Activated CD4-positive, alpha-beta T cell treated with anti-CD3 and anti-CD28 coated beads for 48 hours (primary cell): ENCODE measurements at regions not wholly inside any gene's neighbourhood (a gene's known extent, or its start where the extent isn't known, plus 50 kb on each side); places are given as distances from the start of the nearest gene placed in this dataset.

Experiments used
- DNase-seq: peaks from one replicate; pipeline ENCODE4 v3.0.0-alpha.2; 2020

DNA sequence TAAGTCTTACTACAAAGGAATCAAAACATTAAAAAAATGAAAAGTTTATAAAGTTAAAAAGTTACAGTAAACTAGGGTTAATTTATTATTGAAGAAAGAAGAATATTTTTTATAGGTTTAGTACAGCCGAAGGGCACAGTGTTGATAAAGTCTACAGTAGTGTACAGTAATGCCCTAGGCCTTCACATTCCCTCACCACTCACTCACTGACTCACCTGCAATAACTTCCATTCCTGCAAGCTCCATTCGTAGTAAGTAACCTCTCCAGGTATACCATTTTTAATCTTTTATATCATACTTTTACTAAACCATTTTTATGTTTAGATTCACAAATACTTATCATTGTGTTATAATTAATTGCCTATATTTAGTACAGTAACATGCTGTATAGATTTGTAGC, 307.5 kb upstream of the FAM241A start:
- DNase-seq = no peak

DNA sequence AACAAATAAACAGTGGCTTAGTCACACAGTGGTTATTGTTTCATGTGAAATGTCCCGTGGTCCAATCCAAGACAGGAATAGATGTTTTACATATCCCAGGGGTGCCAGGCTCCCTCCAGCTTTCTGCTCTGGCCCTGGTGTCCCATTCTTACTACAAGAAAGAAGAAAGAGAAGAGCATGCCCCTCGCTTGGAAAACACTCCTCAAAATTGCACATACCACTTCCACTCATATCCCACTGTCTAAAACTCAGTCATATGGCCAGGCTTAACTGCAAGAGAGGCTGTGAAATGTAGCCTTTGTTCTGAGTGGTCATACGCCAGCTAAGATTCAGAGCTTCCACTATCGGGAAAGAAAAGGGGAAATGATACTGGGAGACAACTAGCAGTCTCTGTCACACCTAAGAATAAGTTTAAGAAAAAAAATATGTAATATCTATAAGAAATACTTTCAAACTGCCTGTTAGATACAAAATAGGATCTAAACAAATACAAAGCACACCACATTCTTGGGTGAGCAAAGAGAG, 306.8 kb upstream of the FAM241A start:
- DNase-seq = no peak

DNA sequence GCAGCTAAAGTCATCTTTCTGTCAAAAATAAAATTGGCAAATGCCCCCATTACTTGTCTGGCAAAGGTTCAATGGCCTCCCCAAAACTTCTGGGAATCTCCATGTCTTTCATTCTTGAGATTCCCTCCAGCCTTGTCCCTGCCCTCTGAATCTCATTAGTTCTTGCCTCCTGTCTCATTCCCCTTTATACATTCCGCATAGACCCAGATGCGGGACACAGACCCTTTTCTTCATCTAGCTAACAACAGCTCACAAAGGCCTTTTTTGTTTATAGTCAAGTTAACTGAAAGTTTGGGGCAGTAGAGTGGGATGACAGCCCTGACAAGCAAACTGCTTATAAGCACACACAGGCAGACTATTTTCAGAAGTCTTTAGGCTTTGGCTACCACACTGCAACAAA, 306.1 kb upstream of the FAM241A start:
- no peak for DNase-seq

DNA sequence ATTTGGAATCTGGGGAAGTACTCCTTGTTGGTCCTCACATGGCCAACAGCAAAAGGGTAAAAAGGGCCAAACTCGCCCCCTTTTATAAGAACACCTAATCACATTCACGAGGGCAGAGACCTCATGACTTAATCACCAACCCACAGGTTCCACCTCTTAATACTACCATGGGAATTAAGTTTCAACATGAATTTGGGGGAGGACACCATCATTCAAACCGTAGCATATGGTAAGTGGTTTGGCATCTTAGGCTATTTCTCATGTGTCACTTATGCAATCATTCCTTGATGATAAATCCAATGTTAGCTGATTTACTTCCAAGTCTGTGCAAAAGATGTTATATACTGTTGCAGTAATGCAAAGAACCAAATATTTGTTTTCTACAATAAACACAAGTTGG, 302.9 kb upstream of the FAM241A start:
- DNase-seq = no peak

DNA sequence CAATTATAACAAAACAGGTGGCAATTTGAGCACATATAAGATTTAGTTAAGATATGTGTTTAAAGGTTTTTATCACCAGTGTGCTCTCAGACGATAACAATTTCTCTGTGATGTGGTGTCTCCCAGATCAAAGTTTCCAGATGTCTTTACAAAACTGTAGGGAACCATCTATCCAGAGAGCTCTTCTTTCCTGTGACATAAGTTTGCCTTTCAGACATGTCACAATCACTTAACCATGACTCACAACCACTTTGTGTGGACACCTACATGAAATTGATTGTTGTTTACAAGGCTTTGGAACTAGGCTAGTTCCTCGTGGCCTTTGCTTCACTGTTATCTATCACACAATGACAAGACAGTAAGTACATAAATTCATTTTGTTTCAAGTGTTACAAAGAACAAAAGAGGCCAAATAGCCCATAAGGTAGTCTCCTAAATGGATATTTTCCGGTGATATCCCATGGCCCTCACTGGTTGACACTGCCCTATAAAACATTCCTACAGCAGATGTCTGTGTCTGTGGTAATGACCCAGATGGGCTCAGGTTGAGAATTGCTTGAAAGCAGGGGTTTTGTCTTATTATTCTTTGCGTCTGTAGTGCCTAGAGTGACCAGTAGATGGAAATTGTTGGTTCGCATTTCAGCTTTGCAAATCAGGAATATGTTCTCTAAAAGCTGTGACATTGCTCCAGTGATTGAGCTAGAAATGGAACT, 297.8 kb upstream of the FAM241A start:
- no peak for DNase-seq

DNA sequence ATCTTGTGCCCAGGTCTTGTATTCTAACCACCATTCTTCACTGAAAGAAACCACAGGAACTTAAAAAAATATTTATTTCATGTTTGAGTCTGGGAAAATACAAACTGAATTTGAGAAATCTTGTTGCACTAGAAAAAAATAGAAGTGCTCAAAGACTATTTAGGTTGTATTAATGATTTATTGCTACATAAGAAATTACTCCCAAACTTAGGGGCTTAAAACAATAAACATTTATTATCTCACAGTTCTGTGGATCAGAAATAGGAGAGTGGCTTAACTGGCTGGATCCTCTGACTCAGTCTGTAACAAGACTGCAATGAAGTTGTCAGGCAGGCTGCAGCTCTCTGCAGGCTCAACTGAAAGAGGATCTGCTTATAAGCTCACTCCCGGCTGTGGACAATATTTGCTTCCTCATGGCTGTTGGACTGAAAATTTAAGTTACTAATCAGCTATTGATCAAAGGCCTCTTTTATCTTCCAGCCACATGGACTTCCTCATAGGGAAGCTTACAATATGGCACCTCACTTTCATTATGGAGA, 295.4 kb upstream of the FAM241A start:
- DNase-seq = no peak

DNA sequence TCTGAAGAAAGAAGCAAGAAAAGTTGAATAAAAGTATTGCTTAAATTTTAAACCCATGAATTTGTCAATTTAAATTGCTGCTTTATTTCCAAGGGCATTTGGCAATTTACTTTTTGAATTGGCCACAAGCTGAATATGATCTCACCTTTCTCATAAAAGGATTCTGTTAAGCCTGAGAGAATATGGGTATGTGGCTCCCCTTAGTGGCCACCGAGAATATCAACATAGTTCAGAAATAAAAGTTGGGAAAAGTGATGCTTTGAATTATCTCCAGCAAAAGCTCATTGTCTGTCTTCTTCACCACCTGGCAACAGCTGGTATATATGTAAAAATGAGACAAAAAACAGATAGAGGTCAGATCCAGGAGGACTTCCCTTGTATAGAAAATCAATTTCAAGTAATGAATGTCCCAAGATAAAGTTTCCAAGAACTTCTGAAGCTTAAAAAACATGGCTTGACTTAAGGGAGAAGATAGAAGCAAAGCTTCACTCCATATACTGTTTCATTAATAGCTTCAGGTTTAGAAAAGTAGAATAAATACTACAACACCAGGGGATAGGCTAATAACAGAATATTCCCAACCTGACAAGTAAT, 290.7 kb upstream of the FAM241A start:
- peak; percentile 10 for DNase-seq

DNA sequence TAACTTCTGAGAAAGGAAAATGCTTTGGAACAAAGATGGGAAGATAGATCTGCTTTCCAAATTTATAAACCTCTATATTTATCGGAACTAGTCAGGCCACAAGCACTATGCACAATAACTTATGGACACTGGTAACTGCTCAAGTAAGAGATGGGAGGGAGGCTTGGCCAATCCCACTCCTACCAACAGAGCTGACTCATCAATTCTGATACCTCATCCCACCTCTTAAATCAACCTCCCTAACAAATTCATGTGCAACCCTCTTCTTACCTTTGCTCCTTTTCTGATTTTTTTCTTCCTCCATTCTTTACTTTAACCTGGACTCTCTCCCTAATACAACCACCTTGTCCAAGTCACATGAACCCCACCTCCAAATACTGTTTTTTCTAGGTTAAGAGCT, 289.9 kb upstream of the FAM241A start:
- DNase-seq = no peak

DNA sequence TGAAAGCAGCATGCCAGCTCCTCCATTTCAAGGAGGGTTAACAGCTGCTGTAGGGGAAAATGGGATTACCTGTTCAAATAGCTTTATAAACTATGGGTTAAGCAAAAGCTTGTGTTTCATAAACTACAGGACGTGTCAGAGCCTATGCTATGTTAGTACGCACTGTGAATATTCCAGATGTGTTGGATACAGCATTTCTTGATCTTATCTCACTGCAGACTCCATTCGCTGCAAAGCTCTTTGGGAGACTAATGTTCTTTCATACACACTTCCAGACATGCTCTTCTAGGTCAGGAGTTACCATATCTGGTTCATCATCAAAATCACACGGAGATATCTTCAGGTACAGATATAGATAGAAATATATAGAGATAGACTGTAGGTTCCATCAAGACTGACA, 281.2 kb upstream of the FAM241A start:
- DNase-seq = no peak

DNA sequence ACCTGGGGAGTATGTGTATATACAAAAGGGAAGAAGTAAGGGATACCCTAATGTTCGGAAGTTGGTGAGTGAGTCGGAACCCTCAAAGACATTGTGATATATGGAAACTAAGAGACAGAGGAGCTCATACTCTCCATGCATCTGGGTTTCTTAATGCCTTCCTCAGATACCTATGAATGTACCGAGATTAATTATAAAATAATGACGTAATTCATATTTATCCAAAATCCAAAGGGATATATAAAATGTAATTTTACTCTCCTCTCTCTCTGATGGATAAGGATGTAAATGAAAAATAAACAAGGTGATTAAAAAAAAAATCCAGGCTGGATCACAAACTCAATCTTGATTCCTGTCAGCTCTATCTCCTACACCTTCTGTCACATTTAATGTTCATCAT, 275.9 kb upstream of the FAM241A start:
- DNase-seq = no peak

DNA sequence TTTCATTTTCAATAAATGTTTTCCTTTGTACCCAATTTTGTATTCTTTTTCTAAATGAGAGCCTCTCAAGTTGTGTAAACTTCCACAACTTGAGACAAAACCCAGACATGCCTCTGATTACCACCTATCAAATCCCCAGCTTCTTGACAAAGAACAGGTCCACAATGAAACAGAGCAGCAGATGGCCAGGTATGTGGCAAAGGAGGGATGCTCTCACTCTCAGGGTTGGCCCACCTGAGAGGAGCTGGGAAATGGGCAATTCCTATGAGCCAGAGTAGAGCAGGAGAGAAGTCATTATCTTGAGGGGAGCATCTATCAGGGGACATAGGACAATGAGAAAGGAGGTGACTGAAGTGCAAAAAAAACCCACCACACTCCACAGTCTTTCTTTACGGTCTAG, 273.5 kb upstream of the FAM241A start:
- no peak for DNase-seq

DNA sequence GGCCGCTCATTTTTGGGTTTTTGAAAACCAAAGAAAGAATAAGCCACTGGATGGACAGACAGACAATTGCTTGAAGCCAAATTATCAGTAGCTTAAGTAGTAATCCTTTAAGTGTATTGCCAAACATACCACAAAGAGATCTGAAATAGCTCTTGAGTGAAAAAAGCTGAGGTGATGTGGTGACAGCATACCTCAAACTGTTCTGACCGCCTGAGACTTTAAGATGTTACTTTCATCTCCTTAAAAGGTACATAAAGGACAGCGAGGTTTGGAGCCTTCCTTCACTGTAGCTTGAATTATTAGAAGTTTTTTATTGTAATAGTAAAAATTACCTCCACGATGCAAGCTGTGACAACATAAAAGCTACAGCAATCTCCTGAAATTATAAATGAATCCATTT, 271.5 kb upstream of the FAM241A start:
- DNase-seq = no peak

DNA sequence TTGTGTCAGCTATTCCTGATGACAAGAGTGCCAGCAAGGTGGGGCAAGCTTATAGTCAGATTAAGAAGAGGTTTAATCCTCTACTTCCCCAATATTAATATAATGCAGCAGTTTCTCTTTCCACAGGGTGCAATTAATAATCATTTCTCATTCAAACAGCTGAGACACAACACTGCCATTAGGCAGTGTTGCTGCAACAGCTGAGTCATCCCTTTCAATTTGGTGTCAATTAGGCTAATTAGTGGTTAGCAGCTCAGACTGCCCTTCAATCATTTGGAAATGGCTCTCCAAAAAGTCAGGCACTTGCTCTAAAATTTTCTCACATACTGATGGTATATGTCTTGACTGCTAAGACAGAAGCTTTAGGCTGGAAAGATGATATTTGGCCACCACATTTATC, 265.7 kb upstream of the FAM241A start:
- no peak for DNase-seq

DNA sequence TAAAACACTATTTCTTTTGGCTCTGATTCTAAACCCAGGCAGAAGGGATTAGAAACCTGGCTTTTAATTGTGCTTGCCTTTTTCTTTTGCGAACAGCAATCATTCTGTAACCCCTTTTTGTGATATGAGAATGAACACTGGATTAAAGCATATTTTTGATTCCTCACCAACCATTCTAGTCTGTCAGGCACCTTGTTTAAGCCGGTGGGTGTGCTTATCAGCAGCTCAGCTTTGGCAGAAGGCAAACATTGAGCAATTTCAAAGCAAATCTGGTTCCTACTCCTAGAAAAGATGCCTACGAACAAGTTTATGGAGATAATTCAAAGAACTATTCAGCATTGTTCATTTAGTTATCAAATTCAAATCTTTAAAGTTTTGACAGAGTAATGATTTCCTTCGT, 265.1 kb upstream of the FAM241A start:
- DNase-seq = no peak

DNA sequence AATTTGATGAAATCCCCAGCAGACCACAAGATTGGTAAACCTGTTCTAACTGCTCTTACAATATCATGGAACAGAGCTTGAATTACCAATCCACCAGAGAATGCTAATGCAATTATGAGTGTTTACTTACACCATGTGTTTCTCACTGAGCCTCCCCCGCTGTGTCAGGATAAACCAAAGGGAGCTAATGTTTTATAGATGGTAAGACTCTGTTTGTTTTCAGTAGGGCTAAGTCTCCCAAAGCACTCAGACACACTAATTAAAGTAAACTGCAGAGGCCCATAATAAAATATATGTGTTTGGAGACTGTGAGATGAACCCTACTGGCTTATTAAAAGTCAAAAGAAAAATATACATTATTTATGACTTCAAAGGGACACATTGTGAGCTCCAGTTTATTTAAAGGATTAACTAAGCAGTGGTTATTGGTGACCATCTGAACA, 261.7 kb upstream of the FAM241A start:
- DNase-seq = no peak

DNA sequence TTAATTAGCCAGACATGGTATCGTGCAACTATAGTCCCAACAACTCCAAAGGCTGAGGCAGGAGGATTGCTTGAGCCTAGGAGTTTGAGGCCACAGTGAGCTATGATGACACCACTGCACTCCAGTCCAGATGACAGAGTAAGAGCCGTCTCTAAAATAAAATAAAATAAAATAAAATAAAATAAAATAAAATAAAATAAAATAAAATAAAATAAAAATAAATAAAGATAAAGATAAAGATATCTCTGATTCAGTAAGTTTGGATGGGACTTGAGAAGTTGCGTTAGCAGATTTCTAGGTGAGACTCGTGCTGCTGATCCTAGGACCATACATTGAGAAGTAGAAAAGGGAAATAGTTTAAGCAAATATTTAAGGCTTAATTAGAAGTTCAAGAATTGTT, 254.8 kb upstream of the FAM241A start:
- DNase-seq = no peak

DNA sequence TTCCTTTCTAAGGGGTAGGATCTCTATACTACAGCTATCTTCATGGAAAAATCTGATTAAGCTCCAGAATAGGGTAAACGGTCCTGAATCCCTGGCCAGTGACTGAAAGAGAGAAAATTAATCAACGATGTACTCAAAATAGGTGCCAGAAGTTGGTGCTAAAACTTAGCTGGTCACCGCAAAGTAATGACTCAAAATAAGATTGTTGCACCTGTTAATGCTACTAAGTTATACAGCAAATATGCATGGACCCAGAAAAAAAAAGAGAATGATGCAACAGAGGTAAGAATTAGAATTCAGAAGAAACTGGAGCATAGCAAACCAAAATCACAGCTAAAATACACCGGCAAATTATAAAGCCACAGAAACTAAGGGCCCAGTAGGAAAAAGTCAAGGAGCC, 239.7 kb upstream of the FAM241A start:
- DNase-seq = no peak

DNA sequence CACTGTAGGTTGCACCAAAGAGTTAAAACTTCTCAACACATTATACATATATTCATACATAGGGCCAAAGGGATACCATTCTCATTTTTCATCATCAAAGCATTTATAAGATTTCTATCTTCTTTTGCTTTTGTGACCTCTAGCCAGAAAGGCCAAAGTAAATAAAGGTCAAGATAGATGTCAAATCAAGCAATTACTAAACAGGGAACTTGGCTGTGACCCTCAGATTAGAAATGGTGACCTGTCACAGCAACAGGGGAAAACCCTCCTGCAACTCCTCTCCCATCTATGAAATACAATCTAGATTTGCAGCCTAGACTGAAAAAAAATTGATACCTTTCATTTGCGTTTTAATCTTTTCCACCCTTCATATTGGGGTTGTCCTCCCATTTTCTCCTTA, 225.6 kb upstream of the FAM241A start:
- no peak for DNase-seq

DNA sequence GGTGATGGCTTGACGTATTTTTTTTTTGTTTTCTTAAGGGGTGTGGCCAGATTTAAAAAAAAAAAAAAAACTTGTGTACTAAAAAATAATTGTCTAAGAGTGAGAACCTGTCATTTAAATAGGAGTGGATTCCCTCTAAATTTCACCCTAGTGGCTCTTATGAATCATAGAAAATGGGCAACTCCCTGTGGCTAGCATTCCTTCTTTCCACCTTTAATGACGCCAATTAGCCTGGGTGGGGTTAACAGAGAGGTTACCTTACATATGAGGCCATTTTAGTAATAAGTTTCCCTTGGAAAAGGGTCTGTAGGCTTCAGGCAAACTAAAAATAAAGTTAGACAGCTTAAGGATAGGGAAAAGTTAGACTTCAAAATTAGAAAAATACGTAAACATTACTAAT, 223.5 kb upstream of the FAM241A start:
- DNase-seq = no peak

DNA sequence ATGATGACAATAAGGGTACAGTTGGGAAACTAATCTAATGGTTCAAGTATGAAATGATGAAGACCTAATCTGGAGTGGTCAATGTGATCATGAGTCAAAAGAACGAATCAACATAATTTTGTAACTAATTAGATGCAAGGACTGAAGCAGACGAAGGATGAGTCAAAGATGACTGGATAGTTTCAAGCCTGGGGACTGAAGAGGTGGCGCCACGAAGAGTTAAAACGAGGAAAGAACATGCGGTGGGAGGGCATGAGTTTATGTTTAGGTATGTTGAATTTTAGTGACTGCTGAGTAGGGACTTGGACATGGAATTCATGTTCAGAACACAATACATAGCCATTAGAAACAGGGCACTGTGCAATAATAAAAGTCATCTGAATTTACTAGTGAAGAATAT, 221.5 kb upstream of the FAM241A start:
- no peak for DNase-seq

DNA sequence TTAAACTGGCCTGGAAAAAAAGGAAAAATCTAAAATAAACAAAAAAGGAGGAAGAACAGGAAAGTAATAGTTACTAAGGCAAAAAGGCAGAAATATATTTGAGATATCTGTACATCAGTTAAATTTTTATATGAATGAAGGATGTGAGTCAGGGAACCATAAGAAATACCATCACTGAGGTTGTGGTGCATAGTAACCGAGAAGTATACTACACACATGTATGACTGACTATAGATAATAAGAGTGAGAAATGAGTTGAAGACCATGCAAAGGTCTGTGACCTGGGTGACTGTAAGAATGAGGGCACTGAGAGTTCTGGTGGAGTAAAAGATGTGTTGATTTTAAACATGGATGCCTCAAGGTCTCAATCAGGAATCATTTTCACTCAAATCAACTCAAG, 220.6 kb upstream of the FAM241A start:
- no peak for DNase-seq

DNA sequence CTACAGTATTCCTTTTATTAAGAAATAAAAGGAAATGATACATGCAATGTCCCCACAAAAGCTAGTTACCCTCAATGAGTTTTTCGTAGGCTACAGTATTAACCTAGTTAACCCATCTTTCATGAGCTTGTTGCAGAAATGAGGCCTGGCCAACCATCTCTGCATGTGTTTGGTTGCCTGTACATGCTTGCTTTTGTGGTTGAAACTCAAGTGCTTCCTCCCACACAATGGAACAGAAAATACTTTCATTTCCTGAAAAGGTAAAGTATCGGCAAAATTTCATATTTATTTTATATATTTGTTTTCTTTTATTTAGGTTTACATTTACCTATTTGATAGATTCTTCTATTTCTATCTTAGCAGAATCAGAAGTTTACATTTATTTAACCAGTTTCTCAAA, 214.6 kb upstream of the FAM241A start:
- no peak for DNase-seq

DNA sequence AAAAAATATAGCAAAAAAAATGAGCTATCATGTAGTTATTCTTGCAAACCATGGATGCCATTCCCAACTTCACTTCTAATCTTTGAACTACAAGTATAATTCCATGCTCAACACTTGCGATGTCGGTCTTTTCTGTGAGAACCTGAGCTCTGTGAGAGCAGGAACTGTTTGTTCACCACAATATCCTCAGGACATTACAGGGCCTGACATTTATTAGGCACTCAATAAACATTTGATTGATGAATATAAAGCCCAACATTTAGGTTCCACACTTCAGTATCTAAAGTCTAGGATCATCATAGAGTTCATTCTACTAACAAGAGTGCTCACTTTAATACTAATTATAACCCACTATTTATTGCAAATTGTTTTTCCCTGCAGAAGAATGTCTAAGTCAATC, 211.6 kb upstream of the FAM241A start:
- no peak for DNase-seq

DNA sequence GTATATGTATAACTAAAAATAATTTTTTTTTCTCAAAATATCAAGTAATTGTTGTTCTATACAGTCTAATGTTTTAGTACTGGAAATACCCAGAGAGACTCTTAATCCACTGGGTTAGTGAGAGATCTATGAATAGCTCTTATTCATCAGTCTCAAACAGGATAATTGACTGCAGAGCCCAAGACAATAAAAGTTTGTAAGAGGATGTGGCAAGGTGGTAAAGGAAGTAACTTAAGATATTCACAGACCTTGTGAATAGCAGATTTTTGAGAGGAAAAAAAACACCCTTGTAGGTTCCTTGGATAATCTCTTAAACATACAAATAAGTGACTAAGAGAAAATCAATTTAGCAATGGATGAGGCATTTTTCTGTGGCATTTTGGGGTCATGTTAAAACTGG, 210.9 kb upstream of the FAM241A start:
- DNase-seq = no peak

DNA sequence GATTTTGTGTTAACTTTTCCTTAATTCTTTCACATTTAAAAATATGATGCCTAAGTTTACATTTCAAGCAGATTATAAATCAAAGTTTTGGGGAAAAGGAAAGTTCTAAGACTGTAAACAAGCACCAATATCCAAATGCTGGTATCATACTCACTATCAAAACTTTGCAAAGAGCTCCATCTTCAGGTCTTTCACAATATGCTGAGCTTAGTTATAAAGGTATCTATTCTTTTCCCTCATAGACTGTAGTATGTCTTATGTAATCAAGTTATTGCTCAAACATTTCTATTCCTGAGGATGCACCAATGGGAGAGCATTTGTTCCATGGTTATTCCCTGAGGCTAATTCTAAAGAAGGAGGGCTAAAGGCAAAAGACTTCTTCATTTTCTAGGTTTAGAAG, 207.9 kb upstream of the FAM241A start:
- no peak for DNase-seq
